ENCODE measurements at regions not wholly inside any gene's neighbourhood (a gene's known extent, or its start where the extent isn't known, plus 50 kb on each side); places are given as distances from the start of the nearest gene placed in this dataset.

DNA sequence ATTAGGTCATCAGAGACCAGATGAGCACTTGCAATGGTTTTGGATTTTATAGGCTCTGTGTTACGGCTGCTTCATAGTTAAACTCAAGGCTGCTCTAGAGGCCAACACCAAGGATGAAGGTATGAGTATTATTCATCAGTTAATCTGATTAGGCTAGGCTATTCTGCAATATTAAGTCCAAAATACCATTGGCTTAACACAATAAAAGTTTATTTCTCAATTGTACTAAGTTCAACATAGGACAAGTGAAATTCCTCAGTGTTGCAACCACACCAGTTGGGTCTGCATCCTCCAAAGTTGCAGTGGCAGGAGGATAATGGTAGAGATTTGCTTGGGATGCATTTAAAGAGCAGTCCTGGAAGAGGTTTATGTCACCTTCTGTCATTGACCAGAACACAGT lies 538.3 kb upstream of the CDH2 start:
- Histone ChIP-seq H3K9me3 (ENCODE audit: control insufficient read depth in 4 of 4, insufficient read depth in 3 of 4, low read length in 3 of 4) (peaks cover 0 to 1% (median 0%) of the 10 kb centered on the region in 4 donors), H3K4me3 (no peak overlapping the region), H3K27ac (ENCODE audit: low read depth in 1 of 2, low read length in 1 of 2) (no peak overlapping the region), H3K9ac (ENCODE audit: insufficient read depth in 1 of 2, low read length in 2 of 2) (no peak overlapping the region), H3K4me1 (ENCODE audit: control insufficient read depth in 5 of 5, insufficient read depth in 5 of 5, low read length in 5 of 5) (no peaks in the 10 kb centered on the region), H3K27me3 (ENCODE audit: control insufficient read depth in 3 of 3, insufficient read depth in 3 of 3, low read length in 2 of 3) (no peaks in the 10 kb centered on the region), H3K36me3 (ENCODE audit: control insufficient read depth in 4 of 4, insufficient read depth in 4 of 4, low read length in 4 of 4) (no peaks in the 10 kb centered on the region)
- ATAC-seq (ENCODE audit: insufficient read depth, low FRiP score), result no peak
- WGBS, 2 donors, result 95 to 98% methylated on average over 1 of the region's 1 CpG
- DNase-seq, result no peak
- TF ChIP-seq CTCF (IDR thresholded peaks at IDR 0.05; ENCODE audit: control extremely low read depth, extremely low read depth), result no peak

GRCh38 chr18:28714498-28714897 lies 537.6 kb upstream of the CDH2 start:
- Histone ChIP-seq H3K36me3 (ENCODE audit: control insufficient read depth in 4 of 4, insufficient read depth in 4 of 4, low read length in 4 of 4) (no peaks in the 10 kb centered on the region), H3K4me1 (ENCODE audit: control insufficient read depth in 5 of 5, insufficient read depth in 5 of 5, low read length in 5 of 5) (no peaks in the 10 kb centered on the region), H3K9me3 (ENCODE audit: control insufficient read depth in 4 of 4, insufficient read depth in 3 of 4, low read length in 3 of 4) (peaks cover 0 to 1% (median 0%) of the 10 kb centered on the region in 4 donors), H3K4me3 (no peak overlapping the region), H3K9ac (ENCODE audit: insufficient read depth in 1 of 2, low read length in 2 of 2) (no peak overlapping the region), H3K27me3 (ENCODE audit: control insufficient read depth in 3 of 3, insufficient read depth in 3 of 3, low read length in 2 of 3) (no peaks in the 10 kb centered on the region), H3K27ac (ENCODE audit: low read depth in 1 of 2, low read length in 1 of 2) (no peak overlapping the region)
- ATAC-seq (ENCODE audit: insufficient read depth, low FRiP score) (no peak), DNase-seq (no peak)
- no peak for TF ChIP-seq CTCF (IDR thresholded peaks at IDR 0.05; ENCODE audit: control extremely low read depth, extremely low read depth)

GRCh38 chr18:28712796-28713425 lies 536.0 kb upstream of the CDH2 start:
- Histone ChIP-seq H3K4me1 (ENCODE audit: control insufficient read depth in 5 of 5, insufficient read depth in 5 of 5, low read length in 5 of 5) (no peaks in the 10 kb centered on the region), H3K4me3 (no peak overlapping the region), H3K27me3 (ENCODE audit: control insufficient read depth in 3 of 3, insufficient read depth in 3 of 3, low read length in 2 of 3) (no peaks in the 10 kb centered on the region), H3K36me3 (ENCODE audit: control insufficient read depth in 4 of 4, insufficient read depth in 4 of 4, low read length in 4 of 4) (no peaks in the 10 kb centered on the region), H3K27ac (ENCODE audit: low read depth in 1 of 2, low read length in 1 of 2) (no peak overlapping the region), H3K9ac (ENCODE audit: insufficient read depth in 1 of 2, low read length in 2 of 2) (no peak overlapping the region), H3K9me3 (ENCODE audit: control insufficient read depth in 4 of 4, insufficient read depth in 3 of 4, low read length in 3 of 4) (peaks cover 0 to 1% (median 0%) of the 10 kb centered on the region in 4 donors)
- ATAC-seq (ENCODE audit: insufficient read depth, low FRiP score), result no peak
- TF ChIP-seq CTCF (IDR thresholded peaks at IDR 0.05; ENCODE audit: control extremely low read depth, extremely low read depth), result no peak
- DNase-seq, result no peak
- WGBS, 2 donors, result 72 to 84% methylated on average over 4 of the region's 4 CpGs

DNA sequence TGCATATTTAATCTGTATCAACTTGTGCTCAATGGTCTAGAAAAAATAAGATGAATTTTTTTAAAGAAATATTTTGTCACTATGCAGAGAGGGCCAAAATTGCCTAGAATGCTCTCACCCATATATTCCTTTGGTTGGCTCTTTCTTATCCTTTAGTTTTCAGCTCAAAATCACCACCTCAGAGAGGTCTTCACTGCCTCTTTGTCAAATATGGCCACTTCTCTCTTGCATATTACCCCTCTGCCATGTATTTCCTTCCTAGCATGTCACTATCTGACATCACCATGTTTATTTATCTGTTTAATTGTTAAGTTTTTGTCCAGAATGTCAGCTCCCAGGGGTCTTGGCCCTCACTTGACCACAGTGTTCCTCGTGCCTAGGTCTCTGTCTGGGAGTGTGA lies 535.2 kb upstream of the CDH2 start:
- Histone ChIP-seq H3K4me3 (no peak overlapping the region), H3K36me3 (ENCODE audit: control insufficient read depth in 4 of 4, insufficient read depth in 4 of 4, low read length in 4 of 4) (no peaks in the 10 kb centered on the region), H3K4me1 (ENCODE audit: control insufficient read depth in 5 of 5, insufficient read depth in 5 of 5, low read length in 5 of 5) (no peaks in the 10 kb centered on the region), H3K9ac (ENCODE audit: insufficient read depth in 1 of 2, low read length in 2 of 2) (no peak overlapping the region), H3K27ac (ENCODE audit: low read depth in 1 of 2, low read length in 1 of 2) (no peak overlapping the region), H3K27me3 (ENCODE audit: control insufficient read depth in 3 of 3, insufficient read depth in 3 of 3, low read length in 2 of 3) (no peaks in the 10 kb centered on the region), H3K9me3 (ENCODE audit: control insufficient read depth in 4 of 4, insufficient read depth in 3 of 4, low read length in 3 of 4) (peaks cover 0 to 1% (median 0%) of the 10 kb centered on the region in 4 donors)
- ATAC-seq (ENCODE audit: insufficient read depth, low FRiP score) (no peak), DNase-seq (no peak)
- no peak for TF ChIP-seq CTCF (IDR thresholded peaks at IDR 0.05; ENCODE audit: control extremely low read depth, extremely low read depth)
- WGBS, 2 donors, result 68 to 77% methylated on average over 1 of the region's 1 CpG

Measured in lung (tissue), 11 donors.